GM18858 (cell line): ENCODE measurements at regions not wholly inside any gene's neighbourhood (a gene's known extent, or its start where the extent isn't known, plus 50 kb on each side); places are given as distances from the start of the nearest gene placed in this dataset.

ENCODE experiments used
- ATAC-seq: cut with Tn5 transposase; IDR thresholded peaks from one replicate; pipeline ENCODE4 v1.9.1; 2021; ENCODE audit not compliant: unreplicated experiment

GRCh38 chr20:60359010-60359409 lies 400.8 kb downstream of the CDH26 start:
- ATAC-seq, result no peak

DNA sequence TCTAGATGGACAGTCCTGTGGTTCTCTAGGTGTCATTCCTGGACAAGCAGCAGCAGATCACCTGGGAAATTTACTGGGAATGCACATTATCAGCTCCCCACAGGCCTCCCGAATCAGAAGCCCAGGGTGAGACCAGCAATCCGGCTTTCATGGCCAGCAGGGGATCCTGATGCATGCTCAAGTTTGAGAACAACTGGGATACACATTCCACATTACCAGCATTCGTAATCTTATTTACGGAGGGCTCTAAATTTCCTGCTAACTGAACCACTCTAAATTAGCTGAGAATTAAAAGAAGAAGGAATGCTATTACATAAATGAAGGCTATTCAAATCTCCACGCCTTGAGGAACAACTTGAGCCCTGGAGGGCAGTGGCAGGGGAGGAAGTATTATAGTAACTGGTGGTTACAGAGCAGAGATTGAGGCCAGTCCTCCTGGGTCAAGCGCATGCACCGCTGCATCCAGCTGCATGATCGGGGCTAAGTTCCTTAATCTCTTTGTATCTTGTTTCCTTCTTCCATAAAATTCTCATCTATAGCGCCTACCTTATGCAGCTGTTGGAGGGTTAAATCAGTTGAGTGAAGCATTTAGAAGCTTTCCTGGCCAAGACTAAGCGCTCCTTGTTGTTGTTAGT lies 403.7 kb downstream of the CDH26 start:
- no peak for ATAC-seq

GRCh38 chr20:60362531-60362930 lies 404.3 kb downstream of the CDH26 start:
- ATAC-seq, result no peak

DNA sequence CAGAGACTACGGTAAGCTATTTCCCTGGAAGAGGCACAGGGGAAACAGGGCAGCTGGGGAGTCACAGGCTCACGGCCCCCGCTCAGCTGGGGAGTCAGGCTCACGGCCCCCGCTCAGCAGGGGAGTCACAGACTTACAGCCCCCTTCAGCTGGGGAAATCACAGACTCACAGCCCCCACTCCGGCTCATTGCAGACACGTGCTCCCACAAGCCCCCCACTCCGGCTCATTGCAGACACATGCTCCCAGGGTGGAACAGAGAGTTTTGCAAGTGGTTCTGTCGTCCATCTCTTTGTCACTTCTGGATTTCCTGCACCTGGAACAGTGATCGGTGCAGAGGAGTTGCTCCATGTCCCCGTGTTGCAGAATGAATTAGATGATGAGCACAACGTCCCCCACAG lies 405.5 kb downstream of the CDH26 start:
- ATAC-seq, result no peak

DNA sequence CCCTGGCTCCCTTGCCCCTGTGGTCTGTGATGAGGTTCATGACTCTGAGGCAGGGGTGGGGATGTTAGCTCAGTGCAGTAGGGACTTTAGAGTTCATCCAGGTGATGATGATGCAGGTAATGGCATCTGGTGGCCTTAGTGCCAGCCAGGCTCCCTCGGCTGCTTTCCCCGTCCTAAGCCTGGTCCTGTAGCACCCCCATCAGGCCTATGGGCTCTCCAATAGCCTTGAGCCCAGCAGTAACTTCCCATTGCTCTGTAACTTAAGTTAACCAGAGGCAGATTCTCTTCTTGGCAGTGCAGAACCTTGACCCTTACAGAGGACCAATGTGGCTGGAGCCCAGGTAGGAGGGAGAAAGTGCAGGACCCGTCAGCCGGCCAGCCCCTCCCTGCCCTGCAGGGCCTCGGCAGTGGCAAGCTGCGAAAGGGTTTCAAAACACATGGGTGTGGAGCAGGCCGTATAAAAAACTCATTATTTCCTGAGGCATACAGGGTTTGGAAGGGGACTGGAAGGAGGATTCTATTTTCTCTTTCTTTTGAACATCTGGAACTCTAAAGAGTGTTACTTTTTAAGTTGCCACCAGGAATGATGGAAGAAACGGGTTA lies 406.9 kb downstream of the CDH26 start:
- ATAC-seq, result no peak

DNA sequence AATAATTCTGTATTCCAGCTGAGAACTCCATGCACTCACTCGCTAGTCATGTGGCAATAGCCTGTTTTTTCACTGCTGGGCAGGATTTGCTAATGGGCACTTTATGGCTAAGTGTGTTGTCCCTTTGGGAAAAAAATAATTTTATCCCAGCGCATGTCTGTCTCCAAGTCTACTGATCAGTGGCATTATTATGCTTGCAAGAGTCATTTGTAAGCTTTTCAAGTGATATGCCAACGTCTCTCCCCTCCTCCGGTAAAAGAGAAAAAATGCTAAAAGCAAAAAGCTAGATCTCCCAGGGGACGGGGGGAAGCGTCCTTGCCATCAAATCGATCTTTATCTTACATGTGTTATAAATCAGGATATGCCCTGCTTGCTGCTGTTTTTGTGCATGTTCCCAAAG lies 407.7 kb downstream of the CDH26 start:
- no peak for ATAC-seq

DNA sequence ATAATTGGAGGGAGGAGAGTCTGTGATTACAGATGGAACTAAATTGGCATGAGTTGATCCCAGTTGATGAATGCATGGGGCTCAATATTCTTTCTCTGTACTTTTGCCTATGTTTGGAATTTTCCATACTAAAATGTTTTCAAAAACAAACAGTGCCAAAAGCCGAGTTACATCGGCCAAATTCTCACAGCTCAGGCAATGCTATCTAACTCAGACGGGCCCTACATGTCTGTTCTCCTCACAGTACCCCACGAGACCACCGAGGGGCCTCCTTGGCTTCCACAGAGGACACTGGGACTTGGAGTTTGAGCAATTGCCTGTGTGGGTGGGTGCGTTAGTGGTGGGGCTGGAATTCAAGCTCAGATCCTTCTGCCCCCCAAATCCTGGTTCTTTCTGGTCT lies 413.2 kb downstream of the CDH26 start:
- ATAC-seq, result no peak

DNA sequence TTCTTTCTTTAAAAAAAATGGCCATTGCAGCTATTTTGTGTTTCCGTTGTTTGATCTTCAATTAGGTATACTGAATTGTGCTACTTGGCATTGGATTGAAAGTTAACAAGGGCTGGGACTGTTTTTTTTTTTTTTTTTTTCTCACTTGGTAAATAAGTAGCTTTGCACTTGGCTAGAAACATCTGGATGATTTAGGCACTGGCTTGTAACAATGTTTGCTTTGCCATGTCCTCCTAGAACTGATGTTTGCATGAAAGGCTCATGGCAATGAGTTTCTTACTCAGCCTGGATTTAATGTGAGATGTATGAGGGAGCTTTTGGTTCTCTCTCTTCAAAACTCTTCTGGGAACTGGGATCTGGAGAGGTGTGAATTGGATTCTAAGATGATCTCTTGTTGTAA lies 414.1 kb downstream of the CDH26 start:
- ATAC-seq, result no peak

GRCh38 chr20:60372822-60373221 lies 414.6 kb downstream of the CDH26 start:
- ATAC-seq, result no peak

DNA sequence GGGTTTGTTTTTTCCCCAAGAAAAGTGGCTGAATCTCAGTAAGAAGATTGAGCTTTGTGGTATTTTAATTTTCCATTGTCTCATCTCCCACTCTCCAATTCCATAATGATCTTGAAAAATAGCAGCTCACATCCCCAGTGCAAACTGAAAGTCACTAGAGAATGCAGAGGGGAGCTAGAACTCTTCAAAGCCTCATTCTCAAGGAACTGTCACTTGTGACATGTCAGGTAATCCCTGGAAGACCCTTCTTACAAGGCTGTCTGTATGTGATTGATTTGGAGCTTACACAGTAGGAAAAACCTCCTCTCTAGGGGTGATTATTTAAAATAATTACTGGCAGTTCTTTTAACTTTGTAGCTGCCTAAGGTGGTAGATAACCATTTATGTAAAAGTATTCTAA lies 420.4 kb downstream of the CDH26 start:
- ATAC-seq, result no peak

GRCh38 chr20:60381643-60382400 lies 423.6 kb downstream of the CDH26 start:
- ATAC-seq, result no peak

DNA sequence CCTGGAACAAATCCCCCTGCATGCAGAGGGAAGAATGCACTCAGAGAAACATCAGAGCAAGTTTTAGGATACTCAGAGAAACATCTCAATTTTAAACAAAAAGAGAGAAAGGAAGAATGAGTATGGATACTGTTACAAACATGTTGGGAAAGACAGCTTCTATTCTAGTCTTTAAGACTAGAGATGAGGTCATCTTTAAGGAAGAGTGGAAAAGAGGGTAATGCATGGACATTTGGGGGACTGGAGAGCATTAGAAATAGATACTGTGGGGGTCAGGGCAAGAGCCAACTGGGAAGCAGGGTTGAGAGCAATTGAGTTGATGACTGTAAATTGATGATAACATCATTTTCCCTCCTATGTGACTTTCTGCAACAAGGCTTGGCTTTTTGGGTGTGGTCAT lies 431.2 kb downstream of the CDH26 start:
- ATAC-seq, result no peak

DNA sequence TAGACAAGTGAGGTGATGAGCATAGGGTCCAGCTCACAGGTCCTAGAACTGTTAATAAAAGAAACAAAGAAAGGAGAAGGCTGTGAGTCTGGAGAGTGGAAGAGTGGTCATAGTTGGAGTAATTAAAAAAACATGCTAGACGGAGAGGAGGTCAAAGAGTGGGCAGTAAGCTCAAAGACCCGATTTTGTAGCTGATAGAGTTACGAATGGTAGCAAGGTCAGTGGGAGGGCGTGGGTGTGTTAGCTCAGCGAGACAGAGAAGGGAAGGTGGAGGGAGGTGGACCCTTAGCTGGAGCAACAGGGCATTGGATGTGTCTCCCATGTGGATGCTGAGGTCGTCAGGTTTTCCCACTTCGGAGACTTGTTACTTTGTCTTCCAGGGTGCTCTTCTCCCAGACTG lies 431.7 kb downstream of the CDH26 start:
- ATAC-seq, result no peak

DNA sequence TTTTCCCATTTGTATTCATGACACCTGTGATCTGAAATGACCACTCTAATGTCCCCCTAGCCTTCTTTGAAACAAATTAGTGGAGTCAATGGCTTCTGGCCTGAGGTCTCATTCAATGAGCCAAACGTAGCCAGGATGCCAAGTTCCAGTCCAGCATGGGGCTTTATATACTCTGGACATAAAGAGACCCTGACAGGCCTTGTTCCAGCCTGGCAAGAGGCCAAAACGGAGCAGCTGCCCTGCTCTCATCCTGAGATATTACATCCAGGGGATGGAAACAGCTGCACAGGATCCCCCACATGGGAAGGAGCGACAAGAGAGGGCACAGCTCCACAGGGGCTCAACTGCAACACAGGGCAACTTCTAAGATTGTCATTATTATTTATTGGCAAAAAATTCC lies 437.8 kb downstream of the CDH26 start:
- no peak for ATAC-seq

- no peak for ATAC-seq
These were observed 442.3 kb downstream of the CDH26 start for GRCh38 chr20:60400567-60400966.

DNA sequence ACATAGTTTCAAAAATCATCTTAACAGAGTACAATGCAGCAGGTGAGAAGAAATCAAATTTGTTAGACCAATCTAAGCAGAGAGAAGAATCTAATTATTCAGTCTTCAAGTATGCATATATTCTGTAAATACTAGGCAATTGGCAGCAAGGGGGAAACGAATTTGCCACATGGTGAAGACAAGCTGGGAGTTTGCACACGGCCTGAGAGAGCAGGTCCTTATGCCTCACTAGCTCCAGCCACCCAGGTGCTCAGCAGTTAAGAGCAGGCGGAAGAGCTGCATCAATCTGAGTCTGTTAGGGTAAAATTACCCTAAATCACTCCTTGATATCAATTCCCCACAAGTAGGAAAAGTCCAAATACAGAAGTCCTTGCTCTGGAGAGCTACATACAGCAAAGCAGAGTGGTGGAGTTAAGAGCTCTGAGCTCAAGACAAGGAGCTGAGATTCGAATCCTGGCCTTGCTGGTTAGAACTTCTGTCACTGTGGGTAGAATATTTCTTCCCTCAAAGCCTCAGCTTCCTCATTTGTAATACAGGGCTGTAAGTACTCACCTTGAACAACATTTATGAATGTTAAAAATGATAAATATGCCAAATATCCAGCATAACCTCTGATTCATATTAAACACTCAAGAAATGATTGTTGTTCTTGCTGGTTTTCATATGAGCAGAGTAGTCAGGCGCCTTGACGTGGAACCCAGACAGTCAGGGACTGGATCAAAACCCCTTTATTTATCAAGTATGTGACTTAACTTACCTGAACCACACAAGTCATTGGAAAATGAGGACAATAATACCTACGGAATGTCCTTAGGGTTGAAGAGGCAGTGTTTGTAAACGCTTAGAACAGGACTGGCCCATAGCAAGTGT lies 444.2 kb downstream of the CDH26 start:
- ATAC-seq, result no peak

GRCh38 chr20:60403105-60403741 lies 445.0 kb downstream of the CDH26 start:
- no peak for ATAC-seq

DNA sequence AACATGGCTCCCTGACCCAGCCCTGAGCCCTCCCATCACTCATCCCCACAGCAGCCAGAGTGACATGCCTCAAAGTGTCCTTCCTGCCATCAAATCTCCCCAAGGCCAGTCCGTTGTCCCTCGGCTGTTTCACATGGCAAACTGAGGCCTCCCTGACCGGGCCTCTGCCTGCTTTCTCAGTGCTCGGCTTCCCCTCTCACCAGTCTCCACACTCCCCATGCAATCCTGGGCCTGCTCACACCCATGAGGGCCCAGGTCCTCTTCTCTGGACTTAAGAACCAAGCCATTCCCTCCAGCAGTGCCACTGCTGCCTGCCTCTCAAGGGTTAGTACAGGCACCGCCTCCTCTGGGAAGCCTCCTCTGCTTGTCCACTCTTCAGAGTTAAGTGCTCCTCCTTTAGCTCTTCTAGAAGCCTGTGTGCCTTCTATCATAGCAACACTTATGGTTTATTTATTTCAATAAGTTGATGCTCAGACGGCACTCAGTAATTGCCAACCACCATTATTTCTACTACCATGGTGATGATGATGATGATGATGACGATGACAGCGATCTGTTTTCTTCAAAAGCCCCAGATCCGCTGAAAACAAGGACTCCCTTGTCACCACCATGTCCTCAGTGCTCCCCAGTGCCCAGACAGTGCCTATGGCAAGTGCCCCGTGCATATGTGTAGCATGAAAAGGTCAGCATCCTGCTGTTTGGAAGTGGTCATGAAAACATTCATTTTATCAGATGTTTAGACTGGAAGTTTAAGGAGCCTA lies 449.0 kb downstream of the CDH26 start:
- ATAC-seq, result no peak

GRCh38 chr20:60407938-60408337 lies 449.7 kb downstream of the CDH26 start:
- ATAC-seq, result no peak

GRCh38 chr20:60408435-60408834 lies 450.2 kb downstream of the CDH26 start:
- no peak for ATAC-seq
